ENCODE measurements at regions not wholly inside any gene's neighbourhood (a gene's known extent, or its start where the extent isn't known, plus 50 kb on each side); places are given as distances from the start of the nearest gene placed in this dataset.

GRCh38 chr18:75785834-75786233 is 358.3 kb upstream of the SMIM21 start:
- no peak for DNase-seq
- WGBS (ENCODE audit: insufficient coverage): 88% methylated on average over 1 of the region's 3 CpGs
- no peak overlapping the region for H3K27ac ChIP-seq (ENCODE audit: low read length)
- H3K9me3 ChIP-seq (replicated peaks; ENCODE audit: control insufficient read depth, low read depth, low read length): no peaks in the 10 kb centered on the region
- H3K4me1 ChIP-seq (ENCODE audit: control insufficient read depth, insufficient read depth, low read length): peaks cover 14% of the 10 kb centered on the region
- H3K4me3 ChIP-seq (ENCODE audit: low read length): no peak overlapping the region
- H3K36me3 ChIP-seq (ENCODE audit: control insufficient read depth, insufficient read depth, low read length): no peaks in the 10 kb centered on the region
- H3K27me3 ChIP-seq (ENCODE audit: control insufficient read depth, insufficient read depth, low read length): no peaks in the 10 kb centered on the region

- Histone ChIP-seq H3K4me1 (ENCODE audit: control insufficient read depth, insufficient read depth, low read length) (peaks cover 14% of the 10 kb centered on the region), H3K36me3 (ENCODE audit: control insufficient read depth, insufficient read depth, low read length) (no peaks in the 10 kb centered on the region), H3K27me3 (ENCODE audit: control insufficient read depth, insufficient read depth, low read length) (no peaks in the 10 kb centered on the region), H3K9me3 (replicated peaks; ENCODE audit: control insufficient read depth, low read depth, low read length) (no peaks in the 10 kb centered on the region), H3K27ac (ENCODE audit: low read length) (no peak overlapping the region), H3K4me3 (ENCODE audit: low read length) (no peak overlapping the region)
- WGBS (ENCODE audit: insufficient coverage): no CpG with 5 or more reads among the region's 2 CpGs
- no peak for DNase-seq
These were observed 357.7 kb upstream of the SMIM21 start for GRCh38 chr18:75785206-75785605.

GRCh38 chr18:75784390-75784789 is 356.9 kb upstream of the SMIM21 start:
- 1% methylated on average over 9 of the region's 14 CpGs for WGBS (ENCODE audit: insufficient coverage)
- H3K4me1 ChIP-seq (ENCODE audit: control insufficient read depth, insufficient read depth, low read length): peaks cover 14% of the 10 kb centered on the region
- H3K27me3 ChIP-seq (ENCODE audit: control insufficient read depth, insufficient read depth, low read length): no peaks in the 10 kb centered on the region
- peak overlapping the region; percentile 16 for H3K27ac ChIP-seq (ENCODE audit: low read length)
- H3K36me3 ChIP-seq (ENCODE audit: control insufficient read depth, insufficient read depth, low read length): no peaks in the 10 kb centered on the region
- H3K9me3 ChIP-seq (replicated peaks; ENCODE audit: control insufficient read depth, low read depth, low read length): no peaks in the 10 kb centered on the region
- H3K4me3 ChIP-seq (ENCODE audit: low read length): no peak overlapping the region
- DNase-seq: peak; percentile 75

- peak; percentile 64 for DNase-seq
- Histone ChIP-seq H3K36me3 (ENCODE audit: control insufficient read depth, insufficient read depth, low read length) (no peaks in the 10 kb centered on the region), H3K27ac (ENCODE audit: low read length) (peak overlapping the region; percentile 16), H3K9me3 (replicated peaks; ENCODE audit: control insufficient read depth, low read depth, low read length) (no peaks in the 10 kb centered on the region), H3K4me1 (ENCODE audit: control insufficient read depth, insufficient read depth, low read length) (peaks cover 14% of the 10 kb centered on the region), H3K27me3 (ENCODE audit: control insufficient read depth, insufficient read depth, low read length) (no peaks in the 10 kb centered on the region), H3K4me3 (ENCODE audit: low read length) (no peak overlapping the region)
- WGBS (ENCODE audit: insufficient coverage): 50% methylated on average over 1 of the region's 14 CpGs
These were observed 356.2 kb upstream of the SMIM21 start for GRCh38 chr18:75783566-75784281.

GRCh38 chr18:75782826-75783225 is 355.3 kb upstream of the SMIM21 start:
- whole genome bisulfite sequencing (ENCODE audit: insufficient coverage): no CpG with 5 or more reads among the region's 11 CpGs
- no peaks in the 10 kb centered on the region for H3K27me3 ChIP-seq (ENCODE audit: control insufficient read depth, insufficient read depth, low read length)
- no peak for DNase-seq
- H3K4me1 ChIP-seq (ENCODE audit: control insufficient read depth, insufficient read depth, low read length): peaks cover 14% of the 10 kb centered on the region
- no peak overlapping the region for H3K4me3 ChIP-seq (ENCODE audit: low read length)
- H3K36me3 ChIP-seq (ENCODE audit: control insufficient read depth, insufficient read depth, low read length): no peaks in the 10 kb centered on the region
- no peak overlapping the region for H3K27ac ChIP-seq (ENCODE audit: low read length)
- no peaks in the 10 kb centered on the region for H3K9me3 ChIP-seq (replicated peaks; ENCODE audit: control insufficient read depth, low read depth, low read length)

- DNase-seq: peak; percentile 86
- Histone ChIP-seq H3K27me3 (ENCODE audit: control insufficient read depth, insufficient read depth, low read length) (no peaks in the 10 kb centered on the region), H3K27ac (ENCODE audit: low read length) (no peak overlapping the region), H3K9me3 (replicated peaks; ENCODE audit: control insufficient read depth, low read depth, low read length) (no peaks in the 10 kb centered on the region), H3K4me3 (ENCODE audit: low read length) (no peak overlapping the region), H3K4me1 (ENCODE audit: control insufficient read depth, insufficient read depth, low read length) (peaks cover 14% of the 10 kb centered on the region), H3K36me3 (ENCODE audit: control insufficient read depth, insufficient read depth, low read length) (no peaks in the 10 kb centered on the region)
- WGBS (ENCODE audit: insufficient coverage): no CpG with 5 or more reads among the region's 4 CpGs
These were observed 354.7 kb upstream of the SMIM21 start for GRCh38 chr18:75782204-75782603.

GRCh38 chr18:75779910-75780309 is 352.4 kb upstream of the SMIM21 start:
- no peaks in the 10 kb centered on the region for H3K27me3 ChIP-seq (ENCODE audit: control insufficient read depth, insufficient read depth, low read length)
- WGBS (ENCODE audit: insufficient coverage): no CpG with 5 or more reads among the region's 3 CpGs
- no peak for DNase-seq

GRCh38 chr18:75779450-75779849 is 351.9 kb upstream of the SMIM21 start:
- Histone ChIP-seq H3K9me3 (replicated peaks; ENCODE audit: control insufficient read depth, low read depth, low read length) (no peaks in the 10 kb centered on the region), H3K36me3 (ENCODE audit: control insufficient read depth, insufficient read depth, low read length) (no peaks in the 10 kb centered on the region), H3K27me3 (ENCODE audit: control insufficient read depth, insufficient read depth, low read length) (no peaks in the 10 kb centered on the region), H3K4me1 (ENCODE audit: control insufficient read depth, insufficient read depth, low read length) (peaks cover 14% of the 10 kb centered on the region), H3K4me3 (ENCODE audit: low read length) (no peak overlapping the region), H3K27ac (ENCODE audit: low read length) (no peak overlapping the region)
- no peak for DNase-seq
- 80% methylated on average over 2 of the region's 4 CpGs for WGBS (ENCODE audit: insufficient coverage)

More at GRCh38 chr18:75779910-75780309, 352.4 kb upstream of the SMIM21 start:
- Histone ChIP-seq H3K4me1 (ENCODE audit: control insufficient read depth, insufficient read depth, low read length) (peaks cover 14% of the 10 kb centered on the region), H3K4me3 (ENCODE audit: low read length) (no peak overlapping the region), H3K27ac (ENCODE audit: low read length) (no peak overlapping the region), H3K36me3 (ENCODE audit: control insufficient read depth, insufficient read depth, low read length) (no peaks in the 10 kb centered on the region), H3K9me3 (replicated peaks; ENCODE audit: control insufficient read depth, low read depth, low read length) (no peaks in the 10 kb centered on the region)

- DNase-seq: no peak
- H3K27ac ChIP-seq (ENCODE audit: low read length): no peak overlapping the region
- WGBS (ENCODE audit: insufficient coverage): 56% methylated on average over 5 of the region's 6 CpGs
- H3K4me3 ChIP-seq (ENCODE audit: low read length): no peak overlapping the region
- H3K27me3 ChIP-seq (ENCODE audit: control insufficient read depth, insufficient read depth, low read length): no peaks in the 10 kb centered on the region
- H3K9me3 ChIP-seq (replicated peaks; ENCODE audit: control insufficient read depth, low read depth, low read length): no peaks in the 10 kb centered on the region
- peaks cover 3% of the 10 kb centered on the region for H3K4me1 ChIP-seq (ENCODE audit: control insufficient read depth, insufficient read depth, low read length)
- H3K36me3 ChIP-seq (ENCODE audit: control insufficient read depth, insufficient read depth, low read length): no peaks in the 10 kb centered on the region
These were observed 350.1 kb upstream of the SMIM21 start for GRCh38 chr18:75777630-75778029.

- DNase-seq: no peak
- no peak overlapping the region for H3K27ac ChIP-seq (ENCODE audit: low read length)
- WGBS (ENCODE audit: insufficient coverage): no CpG with 5 or more reads among the region's 2 CpGs
- H3K9me3 ChIP-seq (replicated peaks; ENCODE audit: control insufficient read depth, low read depth, low read length): no peaks in the 10 kb centered on the region
- H3K36me3 ChIP-seq (ENCODE audit: control insufficient read depth, insufficient read depth, low read length): no peaks in the 10 kb centered on the region
- H3K4me1 ChIP-seq (ENCODE audit: control insufficient read depth, insufficient read depth, low read length): no peaks in the 10 kb centered on the region
- no peak overlapping the region for H3K4me3 ChIP-seq (ENCODE audit: low read length)
- H3K27me3 ChIP-seq (ENCODE audit: control insufficient read depth, insufficient read depth, low read length): no peaks in the 10 kb centered on the region
These were observed 347.6 kb upstream of the SMIM21 start for GRCh38 chr18:75775121-75775520.

- H3K4me3 ChIP-seq (ENCODE audit: low read length): no peak overlapping the region
- H3K9me3 ChIP-seq (replicated peaks; ENCODE audit: control insufficient read depth, low read depth, low read length): no peaks in the 10 kb centered on the region
- H3K27ac ChIP-seq (ENCODE audit: low read length): no peak overlapping the region
- H3K27me3 ChIP-seq (ENCODE audit: control insufficient read depth, insufficient read depth, low read length): no peaks in the 10 kb centered on the region
- no CpG with 5 or more reads among the region's 3 CpGs for WGBS (ENCODE audit: insufficient coverage)
- H3K4me1 ChIP-seq (ENCODE audit: control insufficient read depth, insufficient read depth, low read length): no peaks in the 10 kb centered on the region
- H3K36me3 ChIP-seq (ENCODE audit: control insufficient read depth, insufficient read depth, low read length): no peaks in the 10 kb centered on the region
- no peak for DNase-seq
These were observed 346.1 kb upstream of the SMIM21 start for GRCh38 chr18:75773618-75774017.
